ENCODE measurements at regions not wholly inside any gene's neighbourhood (a gene's known extent, or its start where the extent isn't known, plus 50 kb on each side); places are given as distances from the start of the nearest gene placed in this dataset.

- Histone ChIP-seq H3K27me3 (replicated peaks; ENCODE audit: insufficient read depth, low read depth, low read length, poor library complexity) (peaks cover 21% of the 10 kb centered on the region), H3K9me3 (ENCODE audit: low read depth, low read length, poor library complexity, severe bottlenecking) (no peaks in the 10 kb centered on the region), H3K4me1 (ENCODE audit: insufficient read depth, low read length, poor library complexity, severe bottlenecking) (no peaks in the 10 kb centered on the region), H3K36me3 (ENCODE audit: insufficient read depth, low read length, poor library complexity, severe bottlenecking) (no peaks in the 10 kb centered on the region), H3K27ac (ENCODE audit: low read depth, low read length, poor library complexity, severe bottlenecking) (no peak overlapping the region), H3K4me3 (ENCODE audit: low read depth, low read length, poor library complexity, severe bottlenecking) (no peak overlapping the region)
- intact Hi-C loops (cut with micrococcal nuclease; ENCODE audit: unreplicated experiment) = no loop called here
- BruUV-seq (replicated peaks) = no TSS peak
- no peak for TF ChIP-seq CTCF (conservative IDR thresholded peaks at IDR 0.05; ENCODE audit: low read depth, low read length)
- no peak for TF ChIP-seq EZH2 (IDR thresholded peaks at IDR 0.05; ENCODE audit: borderline replicate concordance, low read depth, low read length, poor library complexity, severe bottlenecking)
- POLR2A ChIA-PET (ENCODE audit: low non-redundant PET) = no interaction called here
- CTCF ChIA-PET = no interaction called here
- no peak for DNase-seq (ENCODE audit: low spot score)
These were observed 92.7 kb upstream of the SOX1 start for GRCh38 chr13:111974341-111974640.

- ChIA-PET POLR2A (ENCODE audit: low non-redundant PET) (no interaction called here), CTCF (no interaction called here)
- TF ChIP-seq EZH2 (IDR thresholded peaks at IDR 0.05; ENCODE audit: borderline replicate concordance, low read depth, low read length, poor library complexity, severe bottlenecking) (no peak), CTCF (conservative IDR thresholded peaks at IDR 0.05; ENCODE audit: low read depth, low read length) (no peak)
- Histone ChIP-seq H3K9me3 (ENCODE audit: low read depth, low read length, poor library complexity, severe bottlenecking) (no peaks in the 10 kb centered on the region), H3K36me3 (ENCODE audit: insufficient read depth, low read length, poor library complexity, severe bottlenecking) (no peaks in the 10 kb centered on the region), H3K27ac (ENCODE audit: low read depth, low read length, poor library complexity, severe bottlenecking) (no peak overlapping the region), H3K4me3 (ENCODE audit: low read depth, low read length, poor library complexity, severe bottlenecking) (no peak overlapping the region), H3K4me1 (ENCODE audit: insufficient read depth, low read length, poor library complexity, severe bottlenecking) (no peaks in the 10 kb centered on the region), H3K27me3 (replicated peaks; ENCODE audit: insufficient read depth, low read depth, low read length, poor library complexity) (peaks cover 21% of the 10 kb centered on the region)
- BruUV-seq (replicated peaks) = no TSS peak
- intact Hi-C loops (cut with micrococcal nuclease; ENCODE audit: unreplicated experiment) = no loop called here
- no peak for DNase-seq (ENCODE audit: low spot score)
These were observed 91.1 kb upstream of the SOX1 start for GRCh38 chr13:111975539-111976473.

DNA sequence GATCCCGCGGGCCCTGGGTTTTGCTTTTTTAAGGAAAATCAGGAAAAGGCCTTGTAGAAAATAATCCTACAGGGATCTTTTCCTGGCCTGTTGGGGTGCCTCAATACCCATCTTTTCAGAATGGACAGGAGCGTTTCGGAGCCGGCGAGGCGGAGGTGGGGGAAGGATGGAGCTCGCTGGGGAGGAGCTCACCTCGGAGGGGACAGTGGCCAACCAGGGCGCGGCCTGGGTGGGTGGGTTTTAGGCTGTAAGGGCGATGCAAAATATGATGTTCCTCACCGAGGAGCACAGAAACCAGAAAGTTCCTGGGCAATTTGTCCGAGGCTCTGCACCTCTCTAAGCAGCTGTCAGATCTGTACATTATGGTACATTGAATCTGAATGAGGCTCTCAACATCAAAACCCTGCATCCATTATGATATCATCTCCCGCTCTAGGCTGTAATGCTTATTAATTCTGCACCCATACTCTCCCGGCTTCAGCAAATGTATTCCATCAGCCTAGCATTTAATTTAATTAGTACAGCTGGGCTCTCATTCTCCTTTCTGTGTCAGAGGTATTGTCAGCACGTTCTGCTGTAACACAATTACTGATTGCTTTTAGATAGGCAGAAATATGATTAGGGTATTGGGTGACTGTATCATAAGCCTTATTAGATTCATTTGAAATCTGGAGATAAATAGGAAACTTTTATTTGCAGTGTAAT, 90.3 kb upstream of the SOX1 start:
- Histone ChIP-seq H3K36me3 (ENCODE audit: insufficient read depth, low read length, poor library complexity, severe bottlenecking) (no peaks in the 10 kb centered on the region), H3K9me3 (ENCODE audit: low read depth, low read length, poor library complexity, severe bottlenecking) (no peaks in the 10 kb centered on the region), H3K4me3 (ENCODE audit: low read depth, low read length, poor library complexity, severe bottlenecking) (no peak overlapping the region), H3K4me1 (ENCODE audit: insufficient read depth, low read length, poor library complexity, severe bottlenecking) (no peaks in the 10 kb centered on the region), H3K27me3 (replicated peaks; ENCODE audit: insufficient read depth, low read depth, low read length, poor library complexity) (peaks cover 18% of the 10 kb centered on the region), H3K27ac (ENCODE audit: low read depth, low read length, poor library complexity, severe bottlenecking) (no peak overlapping the region)
- no peak for TF ChIP-seq CTCF (conservative IDR thresholded peaks at IDR 0.05; ENCODE audit: low read depth, low read length)
- TF ChIP-seq EZH2 (IDR thresholded peaks at IDR 0.05; ENCODE audit: borderline replicate concordance, low read depth, low read length, poor library complexity, severe bottlenecking) = no peak
- DNase-seq (ENCODE audit: low spot score) = peak; percentile 40
- ChIA-PET CTCF (no interaction called here), POLR2A (ENCODE audit: low non-redundant PET) (no interaction called here)
- BruUV-seq (replicated peaks) = no TSS peak
- intact Hi-C loops (cut with micrococcal nuclease; ENCODE audit: unreplicated experiment) = no loop called here

Data from A673 (cell line).